CD14-positive monocyte (primary cell): ENCODE measurements at regions not wholly inside any gene's neighbourhood (a gene's known extent, or its start where the extent isn't known, plus 50 kb on each side); places are given as distances from the start of the nearest gene placed in this dataset.

Experiments used
- DNase-seq, 3 donors: peaks; one replicate each; pipeline ENCODE4 v3.0.0-alpha.2; 2011 to 2022
- H2AFZ ChIP-seq: 2 replicates; pipeline ENCODE4 v1.6.0; 2012; ENCODE audit warnings: mild to moderate bottlenecking, low read depth, low read length, inconsistent platforms; ENCODE audit not compliant: insufficient read depth, poor library complexity, severe bottlenecking
- H3K27ac ChIP-seq, 2 donors: 1 replicate in 1 of 2; 2 replicates in 1 of 2; pipeline ENCODE4 v1.5.1; 2012 to 2013; ENCODE audit warnings: low read length in 2 of 2, control low read depth in 1 of 2, inconsistent platforms in 1 of 2, low read depth in 1 of 2, mild to moderate bottlenecking in 1 of 2
- H3K27me3 ChIP-seq, 2 donors: one replicate each; pipeline versions ENCODE4 v1.6.0 to v1.6.1; 2011 to 2013; ENCODE audit warnings: low read length in 2 of 2; ENCODE audit not compliant: control insufficient read depth in 2 of 2, insufficient read depth in 2 of 2
- H3K36me3 ChIP-seq, 2 donors: replicated peaks in 1 of 2; 1 replicate in 1 of 2; 2 replicates in 1 of 2; pipeline versions ENCODE4 v1.5.1 to v1.6.1; 2012 to 2013; ENCODE audit warnings: low read length in 2 of 2, control low read depth in 1 of 2, inconsistent platforms in 1 of 2, mild to moderate bottlenecking in 1 of 2; ENCODE audit not compliant: insufficient read depth in 2 of 2, control insufficient read depth in 1 of 2
- H3K4me1 ChIP-seq, 2 donors: 1 replicate in 1 of 2; 2 replicates in 1 of 2; pipeline versions ENCODE4 v1.5.1 to v1.6.1; 2012 to 2013; ENCODE audit warnings: low read length in 2 of 2, control low read depth in 1 of 2, inconsistent platforms in 1 of 2, mild to moderate bottlenecking in 1 of 2, moderate library complexity in 1 of 2; ENCODE audit not compliant: insufficient read depth in 2 of 2, control insufficient read depth in 1 of 2
- H3K4me2 ChIP-seq: replicated peaks from 2 replicates; pipeline ENCODE3; 2012; ENCODE audit warnings: low read length, moderate library complexity, mild to moderate bottlenecking; ENCODE audit not compliant: poor library complexity, severe bottlenecking; ENCODE audit errors: extremely low read depth
- H3K4me3 ChIP-seq, 3 experiments: fragments of 200-600 bp in 1 of 3; sonication (generic) in 1 of 3; replicated peaks in 1 of 3; 1 replicate in 2 of 3; 2 replicates in 1 of 3; pipeline ENCODE4 v1.5.1; 2011 to 2013; ENCODE audit warnings: low read length in 3 of 3, mild to moderate bottlenecking in 3 of 3, control low read depth in 2 of 3, low read depth in 2 of 3, inconsistent platforms in 1 of 3, moderate library complexity in 1 of 3
- H3K79me2 ChIP-seq: 2 replicates; pipeline ENCODE4 v1.6.0; 2012; ENCODE audit warnings: mild to moderate bottlenecking, control low read depth, inconsistent platforms, low read length, moderate library complexity; ENCODE audit not compliant: insufficient read depth
- H3K9ac ChIP-seq: 2 replicates; pipeline ENCODE4 v1.6.0; 2017; ENCODE audit warnings: low read length, mild to moderate bottlenecking; ENCODE audit not compliant: insufficient read depth, poor library complexity, severe bottlenecking
- H3K9me3 ChIP-seq, 2 donors: replicated peaks in 1 of 2; 1 replicate in 1 of 2; 2 replicates in 1 of 2; pipeline versions ENCODE4 v1.5.1 to v1.6.1; 2012 to 2013; ENCODE audit warnings: low read length in 2 of 2, control low read depth in 1 of 2; ENCODE audit not compliant: control insufficient read depth in 1 of 2, insufficient read depth in 1 of 2
- H4K20me1 ChIP-seq: 2 replicates; pipeline ENCODE4 v1.6.0; 2012; ENCODE audit warnings: mild to moderate bottlenecking, low read length, control low read depth, moderate library complexity; ENCODE audit not compliant: insufficient read depth
- H3K27ac Mint-ChIP-seq, 7 donors: one replicate each; pipeline ENCODE4 v1.8.0; 2020; ENCODE audit warnings: mild to moderate bottlenecking in 7 of 7, mixed read lengths in 7 of 7, moderate library complexity in 6 of 7, inconsistent platforms in 2 of 7
- H3K27me3 Mint-ChIP-seq, 3 donors: one replicate each; pipeline ENCODE4 v1.8.0; 2021 to 2022; ENCODE audit warnings: low read depth in 3 of 3, mild to moderate bottlenecking in 3 of 3, mixed read lengths in 3 of 3, moderate library complexity in 3 of 3, inconsistent platforms in 1 of 3
- H3K36me3 Mint-ChIP-seq, 2 donors: one replicate each; pipeline ENCODE4 v1.8.0; 2020; ENCODE audit warnings: mixed read lengths in 2 of 2, inconsistent platforms in 1 of 2, mild to moderate bottlenecking in 1 of 2
- H3K4me1 Mint-ChIP-seq: one replicate; pipeline ENCODE4 v1.8.0; 2020; ENCODE audit warnings: mild to moderate bottlenecking, mixed read lengths
- H3K4me3 Mint-ChIP-seq, 2 donors: one replicate each; pipeline ENCODE4 v1.8.0; 2020; ENCODE audit warnings: mild to moderate bottlenecking in 2 of 2, mixed read lengths in 2 of 2, moderate library complexity in 1 of 2
- H3K9me3 Mint-ChIP-seq, 7 donors: one replicate each; pipeline ENCODE4 v1.8.0; 2020 to 2022; ENCODE audit warnings: mixed read lengths in 7 of 7, mild to moderate bottlenecking in 6 of 7, moderate library complexity in 6 of 7, inconsistent platforms in 2 of 7
- WGBS: methylation state at CpG from one replicate; pipeline ENCODE4 v1.1.5; 2013; ENCODE audit warnings: missing lambda C conversion rate; ENCODE audit not compliant: insufficient coverage; 5-methylcytosine and 5-hydroxymethylcytosine counted together
- intact Hi-C, 2 donors: fragments of 100-400 bp; cut with micrococcal nuclease; formaldehyde crosslinking; loops; one replicate each; pipeline versions ENCODE4 v1.15.0 to v1.15.1; 2023
- TF ChIP-seq, protein P1 (sequence below): fragments of 200-600 bp; IDR thresholded peaks from one replicate; pipeline ENCODE4 v1.8.0; 2022; ENCODE audit warnings: antibody characterized with exemption, mild to moderate bottlenecking

DNA sequence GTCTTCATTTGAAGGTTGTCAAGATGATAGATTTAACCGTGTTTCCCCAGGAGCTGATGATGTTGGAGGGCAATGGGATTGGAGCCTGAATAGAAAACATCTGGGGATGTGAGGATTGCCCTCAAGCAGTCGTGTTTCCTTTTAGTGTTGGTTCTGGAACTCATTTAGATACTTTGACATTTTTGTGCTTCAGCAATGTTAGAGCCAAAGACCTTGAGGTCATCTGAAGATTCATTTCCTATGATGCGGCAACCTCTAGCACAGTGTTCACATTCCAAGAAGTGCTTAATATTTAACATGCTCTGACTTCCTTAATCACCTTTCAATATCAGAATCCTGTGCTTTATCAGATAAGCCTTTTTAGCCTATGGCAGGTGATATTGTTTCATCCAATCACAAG is 82.7 kb downstream of the SLC10A2 start:
- Histone ChIP-seq H3K79me2 (no peaks in the 10 kb centered on the region), H3K4me2 (no peak overlapping the region), H3K9ac (no peak overlapping the region), H3K9me3 (peaks cover 21 to 28% of the 10 kb centered on the region in 2 donors), H3K27ac (no peak overlapping the region), H3K27me3 (no peaks in the 10 kb centered on the region), H4K20me1 (no peaks in the 10 kb centered on the region), H3K4me3 (no peak overlapping the region), H3K4me1 (no peaks in the 10 kb centered on the region), H2AFZ (no peak overlapping the region), H3K36me3 (no peaks in the 10 kb centered on the region)
- peaks cover 9 to 35% (median 19%) of the 10 kb centered on the region in 7 donors for H3K9me3 Mint-ChIP-seq
- no peaks in the 10 kb centered on the region for H3K36me3 Mint-ChIP-seq
- no peak for DNase-seq
- H3K27me3 Mint-ChIP-seq: peaks cover 0 to 4% (median 0%) of the 10 kb centered on the region in 3 donors
- WGBS: 90% methylated on average over 3 of the region's 3 CpGs
- H3K27ac Mint-ChIP-seq: no peak overlapping the region
- no peaks in the 10 kb centered on the region for H3K4me1 Mint-ChIP-seq
- intact Hi-C loops: no loop called here
- TF ChIP-seq, protein P1, sequence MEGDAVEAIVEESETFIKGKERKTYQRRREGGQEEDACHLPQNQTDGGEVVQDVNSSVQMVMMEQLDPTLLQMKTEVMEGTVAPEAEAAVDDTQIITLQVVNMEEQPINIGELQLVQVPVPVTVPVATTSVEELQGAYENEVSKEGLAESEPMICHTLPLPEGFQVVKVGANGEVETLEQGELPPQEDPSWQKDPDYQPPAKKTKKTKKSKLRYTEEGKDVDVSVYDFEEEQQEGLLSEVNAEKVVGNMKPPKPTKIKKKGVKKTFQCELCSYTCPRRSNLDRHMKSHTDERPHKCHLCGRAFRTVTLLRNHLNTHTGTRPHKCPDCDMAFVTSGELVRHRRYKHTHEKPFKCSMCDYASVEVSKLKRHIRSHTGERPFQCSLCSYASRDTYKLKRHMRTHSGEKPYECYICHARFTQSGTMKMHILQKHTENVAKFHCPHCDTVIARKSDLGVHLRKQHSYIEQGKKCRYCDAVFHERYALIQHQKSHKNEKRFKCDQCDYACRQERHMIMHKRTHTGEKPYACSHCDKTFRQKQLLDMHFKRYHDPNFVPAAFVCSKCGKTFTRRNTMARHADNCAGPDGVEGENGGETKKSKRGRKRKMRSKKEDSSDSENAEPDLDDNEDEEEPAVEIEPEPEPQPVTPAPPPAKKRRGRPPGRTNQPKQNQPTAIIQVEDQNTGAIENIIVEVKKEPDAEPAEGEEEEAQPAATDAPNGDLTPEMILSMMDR: no peak
- no peak overlapping the region for H3K4me3 Mint-ChIP-seq

GRCh38 chr13:102980331-102980982 is 85.8 kb downstream of the SLC10A2 start:
- TF ChIP-seq, protein P1: no peak
- H3K9me3 ChIP-seq: peaks cover 0 to 11% of the 10 kb centered on the region in 2 donors
- intact Hi-C loops: no loop called here
- no peak for DNase-seq
- H3K9me3 Mint-ChIP-seq: peaks cover 0 to 14% (median 5%) of the 10 kb centered on the region in 7 donors
- WGBS: 97% methylated on average over 4 of the region's 7 CpGs
- no peaks in the 10 kb centered on the region for H3K79me2 ChIP-seq
- no peaks in the 10 kb centered on the region for H3K4me1 ChIP-seq
- H3K4me1 Mint-ChIP-seq: no peaks in the 10 kb centered on the region
- H4K20me1 ChIP-seq: no peaks in the 10 kb centered on the region
- no peak overlapping the region for H3K9ac ChIP-seq
- H2AFZ ChIP-seq: no peak overlapping the region
- H3K27me3 Mint-ChIP-seq: peaks cover 0 to 4% (median 0%) of the 10 kb centered on the region in 3 donors
- H3K36me3 Mint-ChIP-seq: no peaks in the 10 kb centered on the region
- H3K4me3 Mint-ChIP-seq: no peak overlapping the region
- no peak overlapping the region for H3K4me3 ChIP-seq
- H3K36me3 ChIP-seq: no peaks in the 10 kb centered on the region
- H3K27ac Mint-ChIP-seq: no peak overlapping the region
- no peak overlapping the region for H3K27ac ChIP-seq
- no peaks in the 10 kb centered on the region for H3K27me3 ChIP-seq
- H3K4me2 ChIP-seq: no peak overlapping the region
